Panc1 (cell line): ENCODE measurements at regions not wholly inside any gene's neighbourhood (a gene's known extent, or its start where the extent isn't known, plus 50 kb on each side); places are given as distances from the start of the nearest gene placed in this dataset.

ENCODE experiments used
- ATAC-seq: fragments of 200-7000 bp; cut with Tn5 transposase; 2 replicates; pipeline ENCODE4 v1.9.1; 2020; ENCODE audit warnings: mild to moderate bottlenecking, moderate library complexity
- BruUV-seq: library from RNA; stranded (reverse); fragments of 400-500 nt; replicated peaks from 2 replicates; lab custom pipeline; 2021; lab: Mats Ljungman, UMichigan
- CTCF ChIA-PET: fragments of 300-600 bp; sonication (Branson Sonifier 250); formaldehyde crosslinking; loops from one replicate; lab custom pipeline; 2022; ENCODE audit warnings: antibody characterized with exemption; lab: Charles Lee
- POLR2A ChIA-PET: fragments of 300-600 bp; sonication (Branson Sonifier 250); formaldehyde crosslinking; loops from one replicate; lab custom pipeline; 2022; ENCODE audit warnings: antibody characterized with exemption; lab: Charles Lee
- DNase-seq: peaks from one replicate; pipeline ENCODE4 v3.0.0-alpha.2; 2010; ENCODE audit warnings: low read depth, low spot score
- H3K27ac ChIP-seq: 2 replicates; pipeline ENCODE4 v1.5.1; 2011; ENCODE audit warnings: mild to moderate bottlenecking, low read length, inconsistent platforms
- H3K27me3 ChIP-seq: fragments of 200-500 bp; sonication (Bioruptor generic); 2 replicates; pipeline ENCODE4 v1.6.0; 2014; ENCODE audit warnings: low read length, inconsistent platforms; ENCODE audit not compliant: control insufficient read depth, insufficient read depth
- H3K36me3 ChIP-seq: fragments of 200-500 bp; sonication (Bioruptor generic); 2 replicates; pipeline ENCODE4 v1.5.1; 2014; ENCODE audit warnings: inconsistent platforms, mild to moderate bottlenecking, low read length, moderate library complexity; ENCODE audit not compliant: control insufficient read depth, insufficient read depth
- H3K4me1 ChIP-seq: 2 replicates; pipeline ENCODE4 v1.5.1; 2011; ENCODE audit warnings: inconsistent platforms, mild to moderate bottlenecking, low read length, moderate library complexity; ENCODE audit not compliant: control insufficient read depth, insufficient read depth
- H3K4me3 ChIP-seq, 2 experiments: 2 replicates each; pipeline ENCODE4 v1.5.1; 2011 to 2012; ENCODE audit warnings: low read depth in 2 of 2, low read length in 2 of 2, mild to moderate bottlenecking in 2 of 2, inconsistent platforms in 1 of 2, moderate library complexity in 1 of 2
- H3K9me3 ChIP-seq: fragments of 200-500 bp; sonication (Bioruptor generic); 2 replicates; pipeline ENCODE4 v1.5.1; 2014; ENCODE audit warnings: low read depth, mild to moderate bottlenecking, inconsistent platforms, low read length, moderate library complexity; ENCODE audit not compliant: control insufficient read depth, insufficient read depth
- POLR2AphosphoS5 ChIP-seq: IDR thresholded peaks from 2 replicates; pipeline ENCODE4 v1.6.1; 2012; ENCODE audit warnings: mild to moderate bottlenecking, low read depth, low read length, moderate library complexity
- SIN3A ChIP-seq: IDR thresholded peaks from 2 replicates; pipeline ENCODE4 v1.6.1; 2012; ENCODE audit warnings: low read depth, mild to moderate bottlenecking, low read length, moderate library complexity, borderline replicate concordance; ENCODE audit not compliant: insufficient read depth
- TCF7L2 ChIP-seq: IDR thresholded peaks from 2 replicates; pipeline ENCODE4 v1.6.1; 2011; ENCODE audit warnings: mild to moderate bottlenecking, low read depth, low read length, inconsistent platforms
- in situ Hi-C: cut with HindIII; loops from 2 replicates; pipeline ENCODE4 v1.10.0; 2016; ENCODE audit warnings: low sequenced_read_pairs, low pct_unique_long_range_greater_than_20kb
- intact Hi-C: fragments of 100-400 bp; cut with micrococcal nuclease; formaldehyde crosslinking; loops from one replicate; pipeline ENCODE4 v1.10.0; 2022; ENCODE audit not compliant: unreplicated experiment
- TF ChIP-seq, protein P1 (sequence below), 2 experiments: IDR thresholded peaks; 2 replicates each; pipeline ENCODE4 v1.6.1; 2011 to 2012; ENCODE audit warnings: low read depth in 2 of 2, control low read depth in 1 of 2, low read length in 1 of 2, mild to moderate bottlenecking in 1 of 2, moderate library complexity in 1 of 2; ENCODE audit not compliant: insufficient read depth in 1 of 2
- TF ChIP-seq, protein P2 (sequence below): fragments of 450-650 bp; IDR thresholded peaks from 2 replicates; pipeline ENCODE4 v1.5.1; 2017; ENCODE audit warnings: mild to moderate bottlenecking

DNA sequence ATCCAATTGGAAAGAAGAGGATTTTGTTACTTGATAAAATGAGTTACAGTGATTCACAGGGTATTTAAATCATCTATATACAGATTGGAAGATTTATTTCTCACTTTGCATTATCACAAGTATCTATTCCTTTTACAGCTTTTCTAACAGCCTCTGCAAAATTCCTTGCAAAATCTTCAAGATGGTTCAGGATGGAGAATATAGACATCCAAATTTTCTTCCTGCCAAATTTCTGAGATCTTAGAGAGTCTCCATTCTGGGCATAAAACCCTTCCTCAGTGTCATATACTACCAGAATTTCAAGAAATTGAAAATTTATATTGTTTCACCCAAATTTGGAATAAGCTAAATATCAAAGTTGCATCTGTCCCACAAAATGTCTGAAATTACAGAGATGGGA, 259.1 kb upstream of the FAM174A start:
- POLR2A ChIA-PET = no interaction called here
- H3K4me3 ChIP-seq = no peak overlapping the region

DNA sequence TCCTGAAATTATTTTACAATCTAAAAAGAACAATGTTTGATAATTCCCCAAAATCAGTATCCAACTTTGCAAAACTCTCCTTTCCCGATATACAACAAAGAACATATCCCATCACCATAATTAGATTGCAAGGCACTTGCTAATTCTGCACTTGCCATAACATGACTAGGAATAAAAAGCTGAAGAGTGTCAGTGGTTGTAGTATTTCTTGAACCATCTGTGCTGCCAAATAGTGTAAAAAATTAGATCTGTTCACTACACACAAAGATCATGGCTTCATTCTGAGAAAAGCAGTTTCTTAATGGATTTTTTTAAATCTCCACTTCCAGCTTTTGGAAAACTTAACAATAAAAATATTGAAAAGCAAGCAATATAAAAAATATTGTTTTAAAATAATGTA, 259.5 kb upstream of the FAM174A start:
- DNase-seq (no peak), ATAC-seq (no peak)
- Histone ChIP-seq H3K27me3 (no peaks in the 10 kb centered on the region), H3K9me3 (no peaks in the 10 kb centered on the region; the same call in 1 of the 2 replicates), H3K4me3 (no peak overlapping the region), H3K27ac (no peak overlapping the region), H3K4me1 (no peaks in the 10 kb centered on the region), H3K36me3 (no peaks in the 10 kb centered on the region)
- ChIA-PET POLR2A (no interaction called here), CTCF (no interaction called here)
- TF ChIP-seq, protein P1, sequence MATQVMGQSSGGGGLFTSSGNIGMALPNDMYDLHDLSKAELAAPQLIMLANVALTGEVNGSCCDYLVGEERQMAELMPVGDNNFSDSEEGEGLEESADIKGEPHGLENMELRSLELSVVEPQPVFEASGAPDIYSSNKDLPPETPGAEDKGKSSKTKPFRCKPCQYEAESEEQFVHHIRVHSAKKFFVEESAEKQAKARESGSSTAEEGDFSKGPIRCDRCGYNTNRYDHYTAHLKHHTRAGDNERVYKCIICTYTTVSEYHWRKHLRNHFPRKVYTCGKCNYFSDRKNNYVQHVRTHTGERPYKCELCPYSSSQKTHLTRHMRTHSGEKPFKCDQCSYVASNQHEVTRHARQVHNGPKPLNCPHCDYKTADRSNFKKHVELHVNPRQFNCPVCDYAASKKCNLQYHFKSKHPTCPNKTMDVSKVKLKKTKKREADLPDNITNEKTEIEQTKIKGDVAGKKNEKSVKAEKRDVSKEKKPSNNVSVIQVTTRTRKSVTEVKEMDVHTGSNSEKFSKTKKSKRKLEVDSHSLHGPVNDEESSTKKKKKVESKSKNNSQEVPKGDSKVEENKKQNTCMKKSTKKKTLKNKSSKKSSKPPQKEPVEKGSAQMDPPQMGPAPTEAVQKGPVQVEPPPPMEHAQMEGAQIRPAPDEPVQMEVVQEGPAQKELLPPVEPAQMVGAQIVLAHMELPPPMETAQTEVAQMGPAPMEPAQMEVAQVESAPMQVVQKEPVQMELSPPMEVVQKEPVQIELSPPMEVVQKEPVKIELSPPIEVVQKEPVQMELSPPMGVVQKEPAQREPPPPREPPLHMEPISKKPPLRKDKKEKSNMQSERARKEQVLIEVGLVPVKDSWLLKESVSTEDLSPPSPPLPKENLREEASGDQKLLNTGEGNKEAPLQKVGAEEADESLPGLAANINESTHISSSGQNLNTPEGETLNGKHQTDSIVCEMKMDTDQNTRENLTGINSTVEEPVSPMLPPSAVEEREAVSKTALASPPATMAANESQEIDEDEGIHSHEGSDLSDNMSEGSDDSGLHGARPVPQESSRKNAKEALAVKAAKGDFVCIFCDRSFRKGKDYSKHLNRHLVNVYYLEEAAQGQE (IDR thresholded peaks at IDR 0.05; ENCODE audit: insufficient read depth in 1 of 2, low read depth in 2 of 2, low read length in 1 of 2) = no peak
- TF ChIP-seq POLR2AphosphoS5 = no peak
- no peak for TF ChIP-seq TCF7L2
- TF ChIP-seq, protein P2, sequence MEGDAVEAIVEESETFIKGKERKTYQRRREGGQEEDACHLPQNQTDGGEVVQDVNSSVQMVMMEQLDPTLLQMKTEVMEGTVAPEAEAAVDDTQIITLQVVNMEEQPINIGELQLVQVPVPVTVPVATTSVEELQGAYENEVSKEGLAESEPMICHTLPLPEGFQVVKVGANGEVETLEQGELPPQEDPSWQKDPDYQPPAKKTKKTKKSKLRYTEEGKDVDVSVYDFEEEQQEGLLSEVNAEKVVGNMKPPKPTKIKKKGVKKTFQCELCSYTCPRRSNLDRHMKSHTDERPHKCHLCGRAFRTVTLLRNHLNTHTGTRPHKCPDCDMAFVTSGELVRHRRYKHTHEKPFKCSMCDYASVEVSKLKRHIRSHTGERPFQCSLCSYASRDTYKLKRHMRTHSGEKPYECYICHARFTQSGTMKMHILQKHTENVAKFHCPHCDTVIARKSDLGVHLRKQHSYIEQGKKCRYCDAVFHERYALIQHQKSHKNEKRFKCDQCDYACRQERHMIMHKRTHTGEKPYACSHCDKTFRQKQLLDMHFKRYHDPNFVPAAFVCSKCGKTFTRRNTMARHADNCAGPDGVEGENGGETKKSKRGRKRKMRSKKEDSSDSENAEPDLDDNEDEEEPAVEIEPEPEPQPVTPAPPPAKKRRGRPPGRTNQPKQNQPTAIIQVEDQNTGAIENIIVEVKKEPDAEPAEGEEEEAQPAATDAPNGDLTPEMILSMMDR = no peak
- no peak for TF ChIP-seq SIN3A
- in situ Hi-C loops = no loop called here
- no TSS peak for BruUV-seq
- intact Hi-C loops = no loop called here

More for the DNA sequence above, 259.1 kb upstream of the FAM174A start:
- TF ChIP-seq, protein P2 = no peak
- TF ChIP-seq, protein P1 (IDR thresholded peaks at IDR 0.05; ENCODE audit: insufficient read depth in 1 of 2, low read depth in 2 of 2, low read length in 1 of 2) = no peak
- TF ChIP-seq SIN3A (no peak), POLR2AphosphoS5 (no peak), TCF7L2 (no peak)
- CTCF ChIA-PET = no interaction called here
- Histone ChIP-seq H3K27me3 (no peaks in the 10 kb centered on the region), H3K36me3 (no peaks in the 10 kb centered on the region), H3K9me3 (no peaks in the 10 kb centered on the region; the same call in 1 of the 2 replicates), H3K27ac (no peak overlapping the region), H3K4me1 (no peaks in the 10 kb centered on the region)
- BruUV-seq = no TSS peak
- ATAC-seq (no peak), DNase-seq (no peak)
- intact Hi-C loops = no loop called here
- in situ Hi-C loops = no loop called here
